ENCODE measurements at regions not wholly inside any gene's neighbourhood (a gene's known extent, or its start where the extent isn't known, plus 50 kb on each side); places are given as distances from the start of the nearest gene placed in this dataset.

GRCh38 chr9:89969156-89969675 lies 364.4 kb downstream of the GADD45G start:
- no peak for DNase-seq (ENCODE audit: low spot score)

GRCh38 chr9:89969881-89970639 lies 365.2 kb downstream of the GADD45G start:
- no peak for DNase-seq (ENCODE audit: low spot score)

- DNase-seq (ENCODE audit: low spot score), result no peak
Measured at GRCh38 chr9:89970701-89971100, 365.9 kb downstream of the GADD45G start.

GRCh38 chr9:89972535-89972934 lies 367.7 kb downstream of the GADD45G start:
- no peak for DNase-seq (ENCODE audit: low spot score)

GRCh38 chr9:89974582-89974981 lies 369.8 kb downstream of the GADD45G start:
- DNase-seq (ENCODE audit: low spot score), result no peak

GRCh38 chr9:89975024-89975423 lies 370.2 kb downstream of the GADD45G start:
- DNase-seq (ENCODE audit: low spot score), result no peak

- no peak for DNase-seq (ENCODE audit: low spot score)
Measured at GRCh38 chr9:89975630-89976029, 370.8 kb downstream of the GADD45G start.

- no peak for DNase-seq (ENCODE audit: low spot score)
Measured at GRCh38 chr9:89978185-89978584, 373.4 kb downstream of the GADD45G start.

GRCh38 chr9:89980600-89980999 lies 375.8 kb downstream of the GADD45G start:
- DNase-seq (ENCODE audit: low spot score), result no peak

- DNase-seq (ENCODE audit: low spot score), result no peak
Measured at GRCh38 chr9:89982016-89982415, 377.2 kb downstream of the GADD45G start.

- DNase-seq (ENCODE audit: low spot score), result no peak
Measured at GRCh38 chr9:89983411-89983810, 378.6 kb downstream of the GADD45G start.

GRCh38 chr9:89984214-89984613 lies 379.4 kb downstream of the GADD45G start:
- no peak for DNase-seq (ENCODE audit: low spot score)

GRCh38 chr9:89985068-89985467 lies 380.3 kb downstream of the GADD45G start:
- no peak for DNase-seq (ENCODE audit: low spot score)

GRCh38 chr9:89986190-89986589 lies 381.4 kb downstream of the GADD45G start:
- DNase-seq (ENCODE audit: low spot score), result no peak

- no peak for DNase-seq (ENCODE audit: low spot score)
Measured at GRCh38 chr9:89988458-89988857, 383.6 kb downstream of the GADD45G start.

GRCh38 chr9:89991204-89991790 lies 386.5 kb downstream of the GADD45G start:
- no peak for DNase-seq (ENCODE audit: low spot score)

- no peak for DNase-seq (ENCODE audit: low spot score)
Measured at GRCh38 chr9:89992326-89993198, 387.8 kb downstream of the GADD45G start.

GRCh38 chr9:89993678-89994630 lies 389.1 kb downstream of the GADD45G start:
- DNase-seq (ENCODE audit: low spot score), result no peak

GRCh38 chr9:89994988-89995613 lies 390.3 kb downstream of the GADD45G start:
- no peak for DNase-seq (ENCODE audit: low spot score)

- no peak for DNase-seq (ENCODE audit: low spot score)
Measured at GRCh38 chr9:89996116-89996515, 391.3 kb downstream of the GADD45G start.

- no peak for DNase-seq (ENCODE audit: low spot score)
Measured at GRCh38 chr9:89996773-89997172, 392.0 kb downstream of the GADD45G start.

All from left forelimb (tissue), 1 donor.